Breast epithelium (tissue), 4 donors: ENCODE measurements at regions not wholly inside any gene's neighbourhood (a gene's known extent, or its start where the extent isn't known, plus 50 kb on each side); places are given as distances from the start of the nearest gene placed in this dataset.

Experiments
- DNase-seq, 2 donors: peaks; one replicate each; pipeline ENCODE4 v3.0.0-alpha.2; 2019; ENCODE audit warnings: low spot score in 2 of 2
- H3K27ac ChIP-seq, 2 donors: fragments of 200-600 bp; sonication (generic) in 1 of 2; one replicate each; pipeline ENCODE4 v1.5.1; 2016 to 2019; ENCODE audit warnings: mild to moderate bottlenecking in 1 of 2
- H3K27me3 ChIP-seq, 2 donors: fragments of 200-600 bp; sonication (generic) in 1 of 2; one replicate each; pipeline versions ENCODE4 v1.5.1 to v1.6.0; 2017 to 2019; ENCODE audit warnings: control low read depth in 1 of 2, mild to moderate bottlenecking in 1 of 2
- H3K36me3 ChIP-seq: fragments of 200-600 bp; one replicate; pipeline ENCODE4 v1.5.1; 2019
- H3K4me1 ChIP-seq, 2 donors: fragments of 200-600 bp; sonication (generic); one replicate each; pipeline ENCODE4 v1.5.1; 2016 to 2019; ENCODE audit warnings: control low read depth in 1 of 2
- H3K4me3 ChIP-seq, 3 donors: fragments of 200-600 bp; sonication (generic); 1 replicate in 2 of 3; 2 replicates in 1 of 3; pipeline ENCODE4 v1.5.1; 2016 to 2019; ENCODE audit warnings: mild to moderate bottlenecking in 3 of 3, moderate library complexity in 2 of 3
- H3K9me3 ChIP-seq, 2 donors: fragments of 200-600 bp; sonication (generic) in 1 of 2; one replicate each; pipeline ENCODE4 v1.5.1; 2016 to 2019; ENCODE audit warnings: control low read depth in 1 of 2
- CTCF ChIP-seq, 3 donors: fragments of 450-650 bp; IDR thresholded peaks; one replicate each; pipeline ENCODE4 v1.5.1; 2016 to 2017; ENCODE audit warnings: antibody characterized with exemption in 3 of 3, mild to moderate bottlenecking in 3 of 3, moderate library complexity in 3 of 3
- POLR2A ChIP-seq: fragments of 450-650 bp; IDR thresholded peaks from one replicate; pipeline ENCODE4 v1.6.1; 2016; ENCODE audit warnings: antibody characterized with exemption, mild to moderate bottlenecking, moderate library complexity
- POLR2AphosphoS5 ChIP-seq, 3 donors: sonication (generic); formaldehyde crosslinking; IDR thresholded peaks; one replicate each; pipeline ENCODE4 v1.6.1; 2017; ENCODE audit warnings: antibody characterized with exemption in 3 of 3
- intact Hi-C: fragments of 100-400 bp; cut with DNase I; formaldehyde crosslinking; loops from one replicate; pipeline ENCODE4 v1.15.1; 2023; ENCODE audit warnings: low total_unique reads

- Histone ChIP-seq H3K4me1 (no peaks in the 10 kb centered on the region), H3K9me3 (no peaks in the 10 kb centered on the region), H3K4me3 (no peak overlapping the region), H3K36me3 (no peaks in the 10 kb centered on the region), H3K27ac (no peak overlapping the region), H3K27me3 (no peaks in the 10 kb centered on the region)
- DNase-seq, result no peak
- intact Hi-C loops, result no loop called here
- no peak for TF ChIP-seq CTCF (IDR thresholded peaks at IDR 0.05)
- no peak for TF ChIP-seq POLR2AphosphoS5 (IDR thresholded peaks at IDR 0.05)
Observed at GRCh38 chr20:54933212-54933904, 458.0 kb downstream of the DOK5 start.

GRCh38 chr20:54929191-54929590 is 453.8 kb downstream of the DOK5 start:
- no peaks in the 10 kb centered on the region for H3K36me3 ChIP-seq
- no peaks in the 10 kb centered on the region for H3K27me3 ChIP-seq
- DNase-seq, result no peak
- intact Hi-C loops, result no loop called here
- no peaks in the 10 kb centered on the region for H3K4me1 ChIP-seq
- H3K9me3 ChIP-seq, result no peaks in the 10 kb centered on the region
- no peak for TF ChIP-seq CTCF (IDR thresholded peaks at IDR 0.05)
- no peak for TF ChIP-seq POLR2AphosphoS5 (IDR thresholded peaks at IDR 0.05)
- no peak for TF ChIP-seq POLR2A
- no peak overlapping the region for H3K4me3 ChIP-seq
- H3K27ac ChIP-seq, result no peak overlapping the region

DNA sequence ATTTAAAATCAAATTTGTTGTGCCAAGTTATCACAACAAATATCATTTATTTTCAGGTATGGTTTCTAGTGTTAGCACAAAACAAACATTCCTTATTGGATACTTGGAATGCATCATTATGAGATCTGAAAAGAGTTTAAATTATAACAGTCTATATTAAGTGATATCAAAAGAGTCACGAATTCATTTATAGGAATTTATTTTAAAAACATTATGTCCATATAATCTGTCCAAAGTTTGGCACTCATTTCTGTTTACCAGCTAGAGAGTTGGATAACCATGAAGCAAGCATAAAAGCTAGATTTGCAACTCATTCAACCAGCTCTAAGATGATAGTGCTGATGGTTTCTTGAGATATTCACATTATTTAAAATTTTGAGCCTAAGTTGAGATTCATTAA is 453.2 kb downstream of the DOK5 start:
- Histone ChIP-seq H3K36me3 (no peaks in the 10 kb centered on the region), H3K4me3 (no peak overlapping the region), H3K9me3 (no peaks in the 10 kb centered on the region), H3K27me3 (no peaks in the 10 kb centered on the region), H3K27ac (no peak overlapping the region), H3K4me1 (no peaks in the 10 kb centered on the region)
- DNase-seq, result no peak
- intact Hi-C loops, result no loop called here
- TF ChIP-seq POLR2A, result no peak
- no peak for TF ChIP-seq CTCF (IDR thresholded peaks at IDR 0.05)
- no peak for TF ChIP-seq POLR2AphosphoS5 (IDR thresholded peaks at IDR 0.05)

DNA sequence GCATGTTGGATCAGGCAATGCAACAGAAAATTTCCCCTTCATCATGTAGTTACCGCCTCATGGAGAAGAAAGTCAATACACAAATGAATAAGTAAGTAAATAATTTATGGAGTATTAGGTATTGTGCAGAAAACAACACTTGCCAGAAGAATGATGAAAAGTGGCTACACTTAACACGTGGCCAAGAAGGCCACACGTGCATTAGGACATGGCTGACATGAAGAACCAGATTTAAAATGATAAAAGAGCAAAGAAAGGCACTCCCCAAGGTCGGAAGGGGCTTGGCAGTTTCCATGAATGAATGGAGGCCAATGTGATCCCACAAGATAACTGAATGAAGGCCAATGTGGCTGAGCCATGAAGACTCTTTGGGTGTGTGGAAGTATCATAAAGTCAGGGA is 447.2 kb downstream of the DOK5 start:
- intact Hi-C loops, result no loop called here
- no peak for DNase-seq
- Histone ChIP-seq H3K27me3 (no peaks in the 10 kb centered on the region), H3K4me3 (no peak overlapping the region), H3K27ac (no peak overlapping the region), H3K36me3 (no peaks in the 10 kb centered on the region), H3K4me1 (no peaks in the 10 kb centered on the region), H3K9me3 (no peaks in the 10 kb centered on the region)
- TF ChIP-seq CTCF (IDR thresholded peaks at IDR 0.05), result no peak
- TF ChIP-seq POLR2A, result no peak
- no peak for TF ChIP-seq POLR2AphosphoS5 (IDR thresholded peaks at IDR 0.05)

DNA sequence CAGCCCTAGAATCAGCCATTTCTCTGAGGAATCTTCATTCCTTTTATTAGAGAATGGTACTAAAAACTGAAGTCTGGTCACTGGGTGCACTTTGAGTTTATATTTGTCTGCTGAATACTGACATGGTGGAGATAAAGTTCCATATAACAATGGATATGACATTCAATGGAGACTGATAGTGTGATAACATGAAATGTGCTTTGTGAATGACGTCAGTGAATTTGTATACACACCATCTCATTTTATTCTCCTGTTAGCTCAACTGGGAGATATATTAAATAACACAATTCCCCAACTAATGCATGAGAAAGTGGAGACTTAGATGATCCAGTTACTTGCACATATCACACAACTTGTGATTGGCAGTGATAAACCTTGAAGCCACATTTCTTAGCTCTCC is 446.7 kb downstream of the DOK5 start:
- TF ChIP-seq CTCF (IDR thresholded peaks at IDR 0.05) (no peak), POLR2AphosphoS5 (IDR thresholded peaks at IDR 0.05) (no peak), POLR2A (no peak)
- no peak for DNase-seq
- H3K9me3 ChIP-seq, result no peaks in the 10 kb centered on the region
- H3K27ac ChIP-seq, result no peak overlapping the region
- H3K27me3 ChIP-seq, result no peaks in the 10 kb centered on the region
- H3K4me3 ChIP-seq, result no peak overlapping the region
- H3K4me1 ChIP-seq, result no peaks in the 10 kb centered on the region
- no peaks in the 10 kb centered on the region for H3K36me3 ChIP-seq
- intact Hi-C loops, result no loop called here
